IMR-90 (cell line): ENCODE measurements at regions not wholly inside any gene's neighbourhood (a gene's known extent, or its start where the extent isn't known, plus 50 kb on each side); places are given as distances from the start of the nearest gene placed in this dataset.

Experiments used
- ATAC-seq: fragments of 200-7000 bp; cut with Tn5 transposase; 2 replicates; pipeline ENCODE4 v1.9.1; 2020; ENCODE audit warnings: low read depth, mild to moderate bottlenecking, moderate library complexity
- BruUV-seq: library from RNA; stranded (reverse); fragments of 400-500 nt; replicated peaks from 2 replicates; lab custom pipeline; 2021; lab: Mats Ljungman, UMichigan
- CTCF ChIA-PET: fragments of 300-600 bp; formaldehyde crosslinking; extraction: SDS; loops from one replicate; lab custom pipeline; 2021; ENCODE audit warnings: antibody characterized with exemption; lab: Yijun Ruan, JAX
- POLR2A ChIA-PET: fragments of 300-600 bp; sonication (Branson Sonifier 250); formaldehyde crosslinking; loops from one replicate; lab custom pipeline; 2022; ENCODE audit warnings: antibody characterized with exemption; ENCODE audit not compliant: unreplicated experiment; lab: Charles Lee
- DNase-seq: peaks from one replicate; pipeline ENCODE4 v3.0.0; 2013
- H2AFZ ChIP-seq: replicated peaks from 2 replicates; pipeline ENCODE3; 2013; ENCODE audit warnings: low read length, mild to moderate bottlenecking; ENCODE audit not compliant: poor library complexity
- H2AK5ac ChIP-seq: 2 replicates; pipeline ENCODE4 v1.6.1; 2013; ENCODE audit warnings: low read depth, low read length, inconsistent platforms
- H2AK9ac ChIP-seq: replicated peaks from 2 replicates; pipeline ENCODE3; 2013; ENCODE audit warnings: mild to moderate bottlenecking, low read depth, low read length, moderate library complexity; ENCODE audit not compliant: poor library complexity
- H2BK120ac ChIP-seq: 2 replicates; pipeline ENCODE4 v1.6.1; 2013; ENCODE audit warnings: low read depth, low read length, inconsistent platforms
- H2BK15ac ChIP-seq: 3 replicates; pipeline ENCODE4 v1.6.1; 2013; ENCODE audit warnings: low read depth, low read length, inconsistent platforms
- H2BK20ac ChIP-seq: 2 replicates; pipeline ENCODE4 v1.6.1; 2013; ENCODE audit warnings: low read depth, mild to moderate bottlenecking, inconsistent platforms, low read length, moderate library complexity
- H2BK5ac ChIP-seq: 2 replicates; pipeline ENCODE4 v1.6.1; 2013; ENCODE audit warnings: mild to moderate bottlenecking, low read depth, low read length, inconsistent platforms; ENCODE audit not compliant: poor library complexity, severe bottlenecking
- H3K14ac ChIP-seq: replicated peaks from 2 replicates; pipeline ENCODE4 v1.6.1; 2013; ENCODE audit warnings: low read depth, low read length, inconsistent platforms
- H3K18ac ChIP-seq: 2 replicates; pipeline ENCODE4 v1.6.1; 2013; ENCODE audit warnings: low read depth, low read length, control low read depth
- H3K23ac ChIP-seq: 2 replicates; pipeline ENCODE4 v1.6.1; 2013; ENCODE audit warnings: low read depth, low read length, inconsistent platforms
- H3K27ac ChIP-seq: 2 replicates; pipeline ENCODE4 v1.5.1; 2013; ENCODE audit warnings: mild to moderate bottlenecking, control low read depth, low read length; ENCODE audit not compliant: insufficient read depth
- H3K27me3 ChIP-seq: 2 replicates; pipeline ENCODE4 v1.6.1; 2013; ENCODE audit warnings: low read length; ENCODE audit not compliant: control insufficient read depth, insufficient read depth
- H3K36me3 ChIP-seq: 2 replicates; pipeline ENCODE4 v1.6.1; 2013; ENCODE audit warnings: low read length, mixed read lengths; ENCODE audit not compliant: control insufficient read depth, insufficient read depth
- H3K4ac ChIP-seq: 2 replicates; pipeline ENCODE4 v1.6.1; 2013; ENCODE audit warnings: low read depth, low read length, inconsistent platforms
- H3K4me1 ChIP-seq: 2 replicates; pipeline ENCODE4 v1.6.1; 2013; ENCODE audit warnings: low read length, mixed read lengths; ENCODE audit not compliant: control insufficient read depth, insufficient read depth
- H3K4me2 ChIP-seq: 2 replicates; pipeline ENCODE4 v1.6.1; 2013; ENCODE audit warnings: low read depth, mild to moderate bottlenecking, control low read depth, low read length, moderate library complexity
- H3K4me3 ChIP-seq: 2 replicates; pipeline ENCODE4 v1.5.1; 2013; ENCODE audit warnings: low read depth, mild to moderate bottlenecking, control low read depth, low read length, moderate library complexity; ENCODE audit not compliant: insufficient read depth
- H3K56ac ChIP-seq: 2 replicates; pipeline ENCODE4 v1.6.1; 2013; ENCODE audit warnings: low read length, inconsistent platforms; ENCODE audit not compliant: insufficient read depth; ENCODE audit errors: extremely low read depth
- H3K79me1 ChIP-seq, 2 experiments: 2 replicates each; pipeline ENCODE4 v1.6.1; 2013; ENCODE audit warnings: low read length in 2 of 2, inconsistent platforms in 1 of 2, low read depth in 1 of 2
- H3K9ac ChIP-seq: 2 replicates; pipeline ENCODE4 v1.6.1; 2013; ENCODE audit warnings: low read depth, low read length, control low read depth
- H3K9me1 ChIP-seq: 2 replicates; pipeline ENCODE4 v1.6.1; 2013; ENCODE audit warnings: low read length, inconsistent platforms; ENCODE audit not compliant: insufficient read depth
- H3K9me3 ChIP-seq: 2 replicates; pipeline ENCODE4 v1.6.1; 2013; ENCODE audit warnings: low read length; ENCODE audit not compliant: control insufficient read depth, insufficient read depth
- H4K20me1 ChIP-seq: 2 replicates; pipeline ENCODE4 v1.6.1; 2013; ENCODE audit warnings: low read length, inconsistent platforms; ENCODE audit not compliant: insufficient read depth
- H4K5ac ChIP-seq: 2 replicates; pipeline ENCODE4 v1.6.1; 2013; ENCODE audit warnings: mild to moderate bottlenecking, low read depth, low read length, control low read depth
- H4K8ac ChIP-seq, 2 experiments: 2 replicates each; pipeline ENCODE4 v1.6.1; 2013; ENCODE audit warnings: low read depth in 2 of 2, low read length in 2 of 2, control low read depth in 1 of 2, inconsistent platforms in 1 of 2
- H4K91ac ChIP-seq: 2 replicates; pipeline ENCODE4 v1.6.1; 2013; ENCODE audit warnings: low read depth, low read length, inconsistent platforms; ENCODE audit not compliant: insufficient read depth
- CEBPB ChIP-seq: IDR thresholded peaks from 2 replicates; pipeline ENCODE4 v1.6.1; 2012; ENCODE audit warnings: low read depth, low read length, improper control_type of control experiment
- CTCF ChIP-seq: conservative IDR thresholded peaks from 2 replicates; pipeline ENCODE4 v1.5.1; 2012; ENCODE audit warnings: mild to moderate bottlenecking, low read depth, low read length, improper control_type of control experiment
- ELK1 ChIP-seq: fragments of 150-350 bp; IDR thresholded peaks from 2 replicates; pipeline ENCODE4 v1.6.1; 2016; ENCODE audit warnings: low read depth, mild to moderate bottlenecking, low read length, moderate library complexity, borderline replicate concordance
- FOS ChIP-seq: fragments of 150-350 bp; IDR thresholded peaks from 2 replicates; pipeline ENCODE4 v1.6.1; 2016; ENCODE audit warnings: low read depth, low read length
- MAFK ChIP-seq: IDR thresholded peaks from 2 replicates; pipeline ENCODE4 v1.6.1; 2012; ENCODE audit warnings: low read depth, low read length, improper control_type of control experiment
- MAZ ChIP-seq: IDR thresholded peaks from 2 replicates; pipeline ENCODE4 v1.6.1; 2012; ENCODE audit warnings: low read depth, mild to moderate bottlenecking, low read length, improper control_type of control experiment, moderate library complexity, borderline replicate concordance
- MXI1 ChIP-seq: IDR thresholded peaks from 2 replicates; pipeline ENCODE4 v1.6.1; 2012; ENCODE audit warnings: low read depth, mild to moderate bottlenecking, low read length, moderate library complexity, borderline replicate concordance
- NFE2L2 ChIP-seq: fragments of 150-350 bp; IDR thresholded peaks from 2 replicates; pipeline ENCODE4 v1.6.1; 2016; ENCODE audit warnings: low read depth, mild to moderate bottlenecking, low read length
- POLR2A ChIP-seq: IDR thresholded peaks from 2 replicates; pipeline ENCODE4 v1.6.1; 2012; ENCODE audit warnings: mild to moderate bottlenecking, low read depth, low read length
- RAD21 ChIP-seq: IDR thresholded peaks from 2 replicates; pipeline ENCODE4 v1.6.1; 2012; ENCODE audit warnings: low read length, improper control_type of control experiment
- RCOR1 ChIP-seq: IDR thresholded peaks from 2 replicates; pipeline ENCODE4 v1.6.1; 2012; ENCODE audit warnings: mild to moderate bottlenecking, low read length, improper control_type of control experiment; ENCODE audit not compliant: insufficient replicate concordance
- WGBS, 2 experiments: methylation state at CpG; one replicate each; pipeline versions ENCODE4 v1.1.5 to v1.1.7; 2013; ENCODE audit warnings: missing lambda C conversion rate in 2 of 2; ENCODE audit not compliant: insufficient read length in 1 of 2; ENCODE audit errors: extremely low coverage in 2 of 2; 5-methylcytosine and 5-hydroxymethylcytosine counted together
- dilution Hi-C: fragments of 300-500 bp; cut with HindIII; formaldehyde crosslinking; loops from one replicate; pipeline ENCODE4 v1.14.3; 2018; ENCODE audit warnings: low sequenced_read_pairs; ENCODE audit not compliant: unreplicated experiment
- in situ Hi-C: fragments of 300-500 bp; cut with MboI; formaldehyde crosslinking; loops from 3 replicates; pipeline ENCODE4 v1.14.3; 2019; ENCODE audit warnings: low sequenced_read_pairs, inconsistent platforms, mixed read lengths
- intact Hi-C: fragments of 100-400 bp; cut with micrococcal nuclease; formaldehyde crosslinking; loops from 2 replicates; pipeline ENCODE4 v1.10.0; 2022

- no peak overlapping the region for H3K14ac ChIP-seq
- H2BK15ac ChIP-seq = no peak overlapping the region
- H2AK5ac ChIP-seq = no peak overlapping the region
- H2BK5ac ChIP-seq = no peak overlapping the region
- no peaks in the 10 kb centered on the region for H3K79me1 ChIP-seq
- no peak for DNase-seq
- H4K8ac ChIP-seq = no peak overlapping the region
- dilution Hi-C loops = no loop called here
- no peak overlapping the region for H4K5ac ChIP-seq
- no peak overlapping the region for H3K23ac ChIP-seq
- BruUV-seq = no TSS peak
- no peak for ATAC-seq
- H3K18ac ChIP-seq = no peak overlapping the region
- H3K4me1 ChIP-seq = no peaks in the 10 kb centered on the region
- H3K9me1 ChIP-seq = no peaks in the 10 kb centered on the region
- H4K20me1 ChIP-seq = no peaks in the 10 kb centered on the region
- no peak overlapping the region for H3K4me3 ChIP-seq
- no peak overlapping the region for H4K91ac ChIP-seq
- no peaks in the 10 kb centered on the region for H3K36me3 ChIP-seq
- H2BK120ac ChIP-seq = no peak overlapping the region
- no peaks in the 10 kb centered on the region for H3K27me3 ChIP-seq
- no peak overlapping the region for H3K27ac ChIP-seq
- no peak overlapping the region for H3K4me2 ChIP-seq
- no peak overlapping the region for H3K56ac ChIP-seq
- ChIA-PET CTCF (no interaction called here), POLR2A (no interaction called here)
- no peak overlapping the region for H3K9ac ChIP-seq
- no peak overlapping the region for H2AFZ ChIP-seq
- no peak overlapping the region for H2AK9ac ChIP-seq
- WGBS, 2 experiments = no CpG with 5 or more reads among the region's 7 CpGs
- intact Hi-C loops = no loop called here
- no peak overlapping the region for H2BK20ac ChIP-seq
- H3K4ac ChIP-seq = no peak overlapping the region
- no peak for TF ChIP-seq RCOR1
- TF ChIP-seq NFE2L2 = no peak
- TF ChIP-seq POLR2A = no peak
- no peak for TF ChIP-seq ELK1
- no peak for TF ChIP-seq RAD21
- no peak for TF ChIP-seq CTCF
- no peak for TF ChIP-seq FOS
- no peak for TF ChIP-seq CEBPB
- TF ChIP-seq MAZ = no peak
- no peak for TF ChIP-seq MXI1
- TF ChIP-seq MAFK = no peak
- H3K9me3 ChIP-seq = peaks cover 5% of the 10 kb centered on the region; the same call in 1 of the 2 replicates
- in situ Hi-C loops = no loop called here
These were observed 241.4 kb upstream of the IRX5 start for GRCh38 chr16:54689072-54689865.
